Stimulated activated CD4-positive, alpha-beta T cell treated with anti-CD3 and anti-CD28 coated beads, Interleukin-4, amount 100 ng/mL, for 24 hours (primary cell): ENCODE measurements at regions not wholly inside any gene's neighbourhood (a gene's known extent, or its start where the extent isn't known, plus 50 kb on each side); places are given as distances from the start of the nearest gene placed in this dataset.
"Not testable (repeated sequence)": the region's sequence is repeated elsewhere in the genome, so short reads cannot be mapped to it uniquely, and the experiment has no call there.

Experiments used
- DNase-seq: peaks from one replicate; pipeline ENCODE4 v3.0.0-alpha.2; 2020

GRCh38 chr2:150693556-150693955 lies 206.1 kb upstream of the RND3 start:
- no peak for DNase-seq

GRCh38 chr2:150690870-150691269 lies 203.4 kb upstream of the RND3 start:
- DNase-seq: no peak

- no peak for DNase-seq
Observed at GRCh38 chr2:150690261-150690660, 202.8 kb upstream of the RND3 start.

- no peak for DNase-seq
Observed at GRCh38 chr2:150689590-150689989, 202.1 kb upstream of the RND3 start.

- DNase-seq: no peak
Observed at GRCh38 chr2:150688016-150688415, 200.5 kb upstream of the RND3 start.

GRCh38 chr2:150686391-150686790 lies 198.9 kb upstream of the RND3 start:
- DNase-seq: no peak

- no peak for DNase-seq
Observed at GRCh38 chr2:150681120-150681804, 193.8 kb upstream of the RND3 start.

GRCh38 chr2:150679456-150680120 lies 192.1 kb upstream of the RND3 start:
- no peak for DNase-seq

- DNase-seq: no peak
Observed at GRCh38 chr2:150677551-150677950, 190.1 kb upstream of the RND3 start.

GRCh38 chr2:150676747-150677383 lies 189.4 kb upstream of the RND3 start:
- no peak for DNase-seq

- no peak for DNase-seq
Observed at GRCh38 chr2:150675807-150676206, 188.3 kb upstream of the RND3 start.

GRCh38 chr2:150674283-150674682 lies 186.8 kb upstream of the RND3 start:
- no peak for DNase-seq

GRCh38 chr2:150672311-150672710 lies 184.8 kb upstream of the RND3 start:
- DNase-seq: no peak

- no peak for DNase-seq
Observed at GRCh38 chr2:150669492-150669891, 182.0 kb upstream of the RND3 start.

- DNase-seq: not testable (repeated sequence)
Observed at GRCh38 chr2:150667039-150667438, 179.6 kb upstream of the RND3 start.

- DNase-seq: no peak
Observed at GRCh38 chr2:150663143-150663542, 175.7 kb upstream of the RND3 start.

- no peak for DNase-seq
Observed at GRCh38 chr2:150656002-150656401, 168.5 kb upstream of the RND3 start.

GRCh38 chr2:150653351-150653750 lies 165.9 kb upstream of the RND3 start:
- no peak for DNase-seq

GRCh38 chr2:150647943-150648342 lies 160.5 kb upstream of the RND3 start:
- DNase-seq: no peak

- DNase-seq: no peak
Observed at GRCh38 chr2:150646746-150647145, 159.3 kb upstream of the RND3 start.

- no peak for DNase-seq
Observed at GRCh38 chr2:150644298-150645067, 157.0 kb upstream of the RND3 start.

- no peak for DNase-seq
Observed at GRCh38 chr2:150643114-150643725, 155.8 kb upstream of the RND3 start.

GRCh38 chr2:150640039-150640438 lies 152.6 kb upstream of the RND3 start:
- DNase-seq: no peak
